Medulla oblongata (tissue), 1 donor: ENCODE measurements at regions not wholly inside any gene's neighbourhood (a gene's known extent, or its start where the extent isn't known, plus 50 kb on each side); places are given as distances from the start of the nearest gene placed in this dataset.
A peak's percentile ranks its signal among the peaks of the same experiment; 100 is the strongest.

ENCODE experiments used
- DNase-seq: peaks from one replicate; pipeline ENCODE4 v3.0.0-alpha.2; 2015; ENCODE audit errors: extremely low spot score

DNA sequence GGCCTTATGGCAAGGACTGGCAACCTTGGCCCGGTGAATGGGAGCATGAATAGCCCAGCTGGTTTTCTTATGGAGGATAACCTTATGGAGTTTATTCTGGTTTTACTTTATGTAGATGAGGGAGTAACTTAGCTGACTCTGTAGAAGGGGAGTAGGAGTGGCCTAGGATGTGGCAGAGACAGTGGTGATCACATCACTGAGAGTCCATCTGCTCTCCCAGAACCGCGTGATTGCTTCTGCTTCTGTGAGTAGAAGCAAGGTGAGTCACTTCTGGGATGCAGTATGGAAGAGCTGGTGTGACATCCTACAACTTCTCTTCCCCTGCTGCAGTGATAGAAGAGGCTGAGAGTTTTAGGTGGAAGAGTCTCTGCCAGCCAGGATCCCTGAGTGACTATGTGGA is 129.2 kb downstream of the RPS24 start:
- no peak for DNase-seq

DNA sequence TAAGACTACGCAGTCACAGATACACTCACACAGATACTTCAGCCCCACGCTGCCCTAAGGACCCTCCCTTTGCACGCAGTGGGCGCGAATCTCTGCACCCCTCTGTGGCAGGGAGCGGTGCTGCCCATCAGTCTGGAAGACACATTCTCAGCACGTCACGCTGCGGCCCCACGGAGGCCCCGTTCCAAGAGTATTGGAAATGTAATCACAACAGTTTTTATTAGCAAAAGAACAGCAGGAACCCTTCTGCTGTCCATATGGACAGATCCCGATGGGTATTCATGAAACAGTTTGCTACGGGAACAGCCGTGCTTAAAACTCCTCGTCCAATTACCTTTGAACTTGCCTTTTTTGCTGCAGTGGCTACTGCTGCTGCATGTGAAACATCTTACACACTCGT is 131.0 kb downstream of the RPS24 start:
- no peak for DNase-seq

DNA sequence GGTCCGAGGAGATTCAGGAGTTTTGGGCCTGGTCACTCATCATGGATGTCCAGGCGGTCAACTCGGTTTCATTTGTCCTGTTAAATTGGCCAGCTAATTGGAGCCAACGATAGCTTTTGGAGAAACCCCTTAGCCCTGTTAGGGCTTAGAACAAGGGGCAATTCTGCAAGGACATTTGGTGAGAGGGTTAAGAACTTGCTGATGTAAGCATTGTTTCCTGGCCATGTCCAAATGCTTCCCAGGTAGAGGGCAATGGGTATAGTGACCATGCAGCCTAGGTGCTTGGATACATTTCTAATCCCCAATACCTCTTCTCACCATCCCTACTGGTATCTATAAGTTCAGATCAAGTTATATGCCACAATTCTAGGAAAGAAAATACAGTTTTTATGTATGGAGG is 131.5 kb downstream of the RPS24 start:
- DNase-seq: no peak

DNA sequence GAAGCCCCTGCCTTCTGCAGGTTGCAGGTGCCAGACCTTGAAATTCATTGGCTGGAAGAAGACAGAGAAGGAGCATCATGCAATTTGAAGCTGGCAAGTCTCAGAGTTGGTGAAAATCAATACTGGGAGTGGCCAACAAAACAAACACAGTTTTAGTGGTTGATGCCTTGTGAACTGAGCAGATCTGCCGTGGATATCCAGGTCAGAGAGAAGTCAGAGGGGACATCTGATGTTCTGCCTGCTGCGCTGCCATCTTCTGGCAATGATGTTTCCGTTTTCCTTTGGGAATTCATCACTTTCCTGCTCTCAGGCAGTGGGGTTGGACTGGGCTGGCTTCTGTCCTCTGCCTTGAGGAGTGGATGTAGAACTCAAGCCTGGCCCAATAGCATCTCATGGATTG is 132.0 kb downstream of the RPS24 start:
- no peak for DNase-seq

DNA sequence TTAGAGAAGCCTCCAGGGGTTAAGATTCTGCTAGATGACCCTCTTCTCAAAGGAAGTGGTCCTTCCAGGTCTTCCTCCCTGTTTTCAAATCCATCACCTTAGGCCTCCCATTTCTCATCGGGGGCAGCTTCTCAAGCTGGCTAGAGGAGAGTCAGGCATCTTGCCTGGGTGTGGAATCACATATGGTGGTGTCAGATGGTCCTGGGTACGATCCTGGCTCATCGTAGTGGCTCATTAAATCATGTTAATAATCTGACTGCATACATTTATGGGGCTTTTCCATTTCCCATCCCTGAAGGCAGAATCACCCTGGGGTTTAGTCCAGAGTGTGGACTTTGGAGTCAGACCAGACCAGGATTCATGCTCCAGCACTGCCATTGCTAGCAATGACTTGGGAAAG is 132.6 kb downstream of the RPS24 start:
- no peak for DNase-seq

DNA sequence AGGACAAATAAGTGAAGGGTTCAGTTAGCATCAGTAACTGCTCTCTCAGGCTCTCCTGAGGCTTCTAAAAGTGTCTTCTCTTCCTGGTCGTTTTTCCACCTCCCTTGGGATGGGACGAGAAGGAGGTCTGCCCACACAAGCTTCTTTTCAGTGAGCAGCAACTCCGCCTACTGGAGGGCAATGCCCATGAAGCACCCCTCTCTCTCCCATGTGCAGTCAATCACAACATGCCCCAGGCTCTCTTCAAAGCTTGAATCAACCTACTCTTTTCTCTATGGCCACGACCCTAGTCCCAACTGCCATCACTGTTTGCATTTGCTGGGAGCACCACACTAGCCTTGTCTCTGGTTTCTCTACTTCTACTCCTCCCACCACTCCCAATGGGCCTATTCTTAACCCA is 135.6 kb downstream of the RPS24 start:
- no peak for DNase-seq

DNA sequence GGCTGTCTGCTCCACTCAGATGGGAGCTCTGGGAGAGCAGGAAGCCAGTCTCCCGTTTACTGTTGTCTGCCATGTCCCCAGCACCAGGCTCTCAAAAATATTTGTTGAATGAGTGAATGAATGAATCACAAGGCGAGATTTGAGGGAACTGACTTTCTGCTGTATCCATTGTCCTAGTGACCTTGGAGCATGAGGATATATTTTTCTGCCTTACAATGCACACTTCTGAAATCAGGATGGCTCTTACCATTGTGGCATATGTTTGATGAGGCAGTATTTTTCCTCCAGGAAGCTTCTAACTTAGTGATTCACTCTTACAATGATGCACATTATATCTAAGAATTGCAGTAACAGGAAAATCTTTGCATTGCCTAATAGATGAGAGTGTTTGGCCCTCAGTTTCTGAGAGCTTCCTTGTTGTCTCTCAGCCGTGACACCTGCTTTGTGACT is 136.4 kb downstream of the RPS24 start:
- no peak for DNase-seq

DNA sequence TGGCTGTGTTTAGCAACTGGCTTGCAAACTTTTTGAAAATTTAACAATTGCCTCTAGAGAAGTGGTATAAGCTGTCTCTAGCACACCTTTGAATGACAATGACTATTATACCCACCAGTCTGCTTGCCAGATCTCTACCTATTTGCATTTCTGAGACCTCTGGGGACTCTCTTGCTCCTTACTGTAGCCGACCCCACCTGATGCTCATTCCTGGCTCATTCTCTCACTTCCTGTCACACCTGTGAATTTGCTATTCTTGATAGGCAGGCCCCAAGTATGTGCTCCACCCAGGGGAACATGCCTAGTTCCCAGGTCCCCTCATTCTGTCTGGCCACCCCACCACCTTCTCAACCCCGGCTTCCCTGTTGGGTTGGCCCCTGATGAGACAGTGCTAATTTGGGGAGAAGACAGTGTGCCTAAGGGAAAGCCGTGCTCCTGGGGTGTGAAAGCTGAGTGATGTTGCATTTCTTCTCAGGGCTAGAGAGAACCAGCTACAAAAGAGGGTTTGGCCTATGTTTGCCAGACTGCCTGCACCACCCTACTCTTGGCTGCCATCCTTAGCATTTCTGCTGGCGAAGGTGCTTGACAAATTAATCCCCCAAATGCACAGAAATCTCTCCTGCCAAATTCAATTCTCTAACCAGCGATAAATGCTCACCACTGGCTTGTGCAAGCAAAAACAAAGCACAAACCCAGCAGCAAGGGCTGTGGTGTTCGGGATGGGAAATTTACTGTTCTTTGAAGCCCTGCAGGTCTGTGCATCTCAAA is 138.2 kb downstream of the RPS24 start:
- no peak for DNase-seq

DNA sequence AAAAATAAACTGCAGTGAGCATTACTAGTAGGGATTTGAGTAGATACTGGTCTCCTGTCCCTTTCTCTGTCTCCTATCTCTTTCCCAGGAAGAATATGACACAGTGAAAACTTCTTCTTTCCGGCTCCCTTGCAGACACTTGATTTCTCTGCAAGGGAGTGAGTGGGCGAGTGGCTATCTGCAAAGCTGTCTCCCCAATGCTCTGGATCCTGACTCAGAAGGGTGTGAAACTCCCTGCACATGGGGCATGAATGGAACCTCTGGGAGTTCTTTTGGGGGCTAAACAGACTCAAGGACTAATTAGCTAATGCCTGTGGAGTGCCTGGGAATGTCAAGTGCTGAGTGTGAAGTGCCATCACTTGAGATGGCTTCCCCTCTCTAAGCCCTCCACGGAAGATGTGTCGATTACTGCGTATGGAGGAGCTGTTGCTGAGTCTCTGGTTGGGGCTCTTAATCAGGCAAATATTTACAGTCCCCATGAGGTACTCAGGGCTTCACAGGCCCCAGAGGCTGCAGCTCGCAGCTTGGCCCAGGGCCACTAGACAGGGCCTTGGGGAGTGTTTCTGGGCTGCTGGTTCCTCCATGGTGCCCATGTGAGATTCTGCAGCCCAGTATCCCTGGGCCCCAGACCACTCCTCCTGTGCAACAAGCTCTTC is 139.8 kb downstream of the RPS24 start:
- no peak for DNase-seq

DNA sequence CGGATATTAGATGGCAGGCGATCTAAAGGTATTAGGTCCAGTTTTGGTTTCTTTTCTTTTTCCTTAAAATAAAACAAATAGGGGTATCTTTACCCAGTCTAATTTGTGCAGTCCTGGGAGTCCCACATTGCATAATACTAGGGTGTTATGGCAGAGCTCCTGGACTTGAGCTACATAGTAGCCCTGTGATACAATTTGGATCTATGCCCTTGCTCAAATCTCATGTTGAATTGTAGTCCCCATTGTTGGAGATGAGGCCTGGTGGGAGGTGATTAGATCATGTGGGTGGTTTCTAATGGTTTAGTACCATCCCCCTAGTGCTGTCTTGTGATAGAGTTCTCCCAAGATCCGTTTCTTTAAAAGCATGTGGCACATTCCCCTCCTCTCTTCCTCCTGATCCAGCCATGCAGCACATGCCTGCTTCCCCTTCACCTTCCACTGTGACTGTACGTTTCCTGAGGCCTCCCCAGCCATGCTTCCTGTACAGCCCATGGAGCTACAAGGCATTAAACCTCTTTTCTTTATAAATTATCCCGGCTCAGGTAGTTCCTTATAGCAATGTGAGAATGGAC is 141.9 kb downstream of the RPS24 start:
- DNase-seq: peak; percentile 57

DNA sequence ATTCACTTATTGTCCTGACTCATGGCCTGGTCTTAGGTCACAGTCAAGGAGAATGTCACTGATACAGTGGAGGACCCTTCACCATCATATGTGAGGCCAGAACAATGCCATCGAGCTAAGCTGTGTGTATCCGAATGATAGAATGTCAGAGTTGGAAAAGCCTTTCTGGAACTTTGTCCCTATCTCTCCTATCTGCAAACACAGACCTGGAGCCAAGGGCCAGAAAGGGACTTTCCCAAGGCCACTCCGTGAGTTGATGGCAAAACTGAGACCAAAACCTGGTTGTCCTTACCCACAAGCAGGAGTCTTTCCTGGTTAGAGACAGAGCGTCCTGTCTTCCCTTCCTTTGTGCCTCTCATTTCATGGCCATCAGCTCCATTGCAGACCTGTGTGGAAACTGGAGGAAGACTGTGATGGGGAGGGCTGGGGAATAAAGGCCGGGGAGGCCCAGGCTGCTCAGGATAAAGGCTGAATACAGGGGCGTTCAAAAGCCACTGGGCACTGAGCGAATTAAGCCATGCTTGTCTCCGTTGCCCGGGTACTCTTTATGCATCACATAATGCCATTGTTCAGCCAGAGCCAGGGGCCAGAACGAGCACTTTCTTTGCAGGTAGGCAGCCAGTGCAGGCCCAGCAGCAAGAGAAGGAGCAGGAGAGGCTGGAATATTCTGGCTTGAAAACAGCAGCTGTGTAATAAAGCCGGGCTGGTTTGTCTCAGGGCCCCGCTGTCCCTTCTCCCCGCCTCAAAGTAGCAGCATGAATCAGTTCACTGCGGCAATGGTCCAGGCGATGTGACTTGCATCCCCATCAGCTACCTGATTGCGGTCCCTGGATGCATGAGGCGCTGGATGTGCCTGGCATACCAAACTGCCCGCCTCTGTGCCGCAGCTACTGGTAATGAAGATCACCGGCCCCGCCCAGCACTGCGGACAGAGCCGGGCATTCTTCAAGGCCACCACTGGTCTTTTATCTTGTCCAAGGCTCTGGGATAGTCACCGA is 143.0 kb downstream of the RPS24 start:
- peak; percentile 93 for DNase-seq

DNA sequence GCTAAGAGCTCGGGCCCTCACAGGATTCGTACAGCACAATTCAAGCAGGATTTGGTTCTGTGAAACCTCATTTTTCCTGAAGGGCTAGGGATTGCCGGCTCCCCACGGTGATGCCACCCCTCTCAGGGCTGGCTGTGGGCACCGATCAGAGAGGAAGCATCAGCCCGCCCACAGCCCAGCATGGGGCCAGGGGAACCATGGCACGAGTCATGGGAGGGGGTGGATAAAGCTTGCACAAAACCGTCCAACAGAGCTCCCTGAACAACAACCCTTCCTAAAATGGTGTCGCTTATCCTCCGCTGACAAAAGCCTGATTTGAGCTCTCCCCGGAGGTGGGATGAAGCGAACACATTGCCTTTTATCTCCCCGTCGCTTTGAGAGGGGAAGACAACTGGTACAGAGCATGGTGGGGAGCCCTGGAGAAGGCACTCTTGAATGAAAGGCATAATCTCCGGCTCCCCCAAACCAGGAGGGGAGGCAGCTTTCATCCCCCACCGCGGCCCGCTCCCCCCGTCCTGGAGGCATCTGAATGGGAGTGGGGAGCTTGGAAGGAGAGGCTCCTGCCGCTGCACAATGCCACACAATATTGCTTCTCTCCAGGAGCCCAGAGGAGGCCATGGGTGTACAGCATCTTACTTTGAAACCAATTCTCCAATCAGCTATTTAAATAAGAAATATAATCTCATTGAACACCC is 144.0 kb downstream of the RPS24 start:
- no peak for DNase-seq

DNA sequence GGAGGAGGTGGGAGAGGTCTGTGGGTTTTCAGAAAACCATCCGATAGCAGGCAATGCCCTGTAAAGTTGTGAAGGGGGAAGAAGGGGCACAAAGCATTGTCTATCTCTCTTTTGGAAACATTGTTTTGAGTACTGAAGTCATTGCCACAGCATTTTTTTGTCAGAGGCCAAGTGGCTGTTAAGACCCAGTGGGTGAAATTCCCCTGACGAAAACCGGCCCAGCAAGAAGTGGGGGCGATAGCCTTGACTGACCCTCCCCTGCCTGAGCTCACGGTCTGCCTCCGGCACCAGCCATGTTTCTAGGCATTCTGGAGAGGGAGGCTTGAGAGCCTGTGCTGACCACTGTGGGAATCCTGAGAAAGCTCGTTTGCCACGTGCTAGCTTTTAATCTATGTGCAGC is 144.7 kb downstream of the RPS24 start:
- no peak for DNase-seq

DNA sequence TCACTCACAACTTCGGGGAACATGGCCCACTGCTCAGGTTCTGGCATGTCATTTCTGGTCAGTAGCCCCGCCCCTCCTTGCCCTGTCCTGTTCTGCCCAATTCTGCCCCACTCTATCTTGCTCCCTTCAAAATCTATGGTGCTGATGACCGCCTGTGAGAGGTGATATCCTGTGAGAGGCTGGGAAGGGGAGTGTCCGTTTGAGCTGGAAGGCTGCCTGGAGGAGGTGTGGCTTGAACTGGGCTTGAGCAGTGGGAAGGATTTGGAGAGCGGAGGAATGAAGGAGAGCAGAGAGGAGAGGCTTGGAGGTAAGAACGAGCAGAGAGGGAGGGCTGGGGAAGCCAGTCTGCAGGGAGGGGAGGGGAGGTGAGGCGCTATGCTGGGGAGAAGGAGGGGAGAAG is 145.3 kb downstream of the RPS24 start:
- DNase-seq: peak; percentile 62

DNA sequence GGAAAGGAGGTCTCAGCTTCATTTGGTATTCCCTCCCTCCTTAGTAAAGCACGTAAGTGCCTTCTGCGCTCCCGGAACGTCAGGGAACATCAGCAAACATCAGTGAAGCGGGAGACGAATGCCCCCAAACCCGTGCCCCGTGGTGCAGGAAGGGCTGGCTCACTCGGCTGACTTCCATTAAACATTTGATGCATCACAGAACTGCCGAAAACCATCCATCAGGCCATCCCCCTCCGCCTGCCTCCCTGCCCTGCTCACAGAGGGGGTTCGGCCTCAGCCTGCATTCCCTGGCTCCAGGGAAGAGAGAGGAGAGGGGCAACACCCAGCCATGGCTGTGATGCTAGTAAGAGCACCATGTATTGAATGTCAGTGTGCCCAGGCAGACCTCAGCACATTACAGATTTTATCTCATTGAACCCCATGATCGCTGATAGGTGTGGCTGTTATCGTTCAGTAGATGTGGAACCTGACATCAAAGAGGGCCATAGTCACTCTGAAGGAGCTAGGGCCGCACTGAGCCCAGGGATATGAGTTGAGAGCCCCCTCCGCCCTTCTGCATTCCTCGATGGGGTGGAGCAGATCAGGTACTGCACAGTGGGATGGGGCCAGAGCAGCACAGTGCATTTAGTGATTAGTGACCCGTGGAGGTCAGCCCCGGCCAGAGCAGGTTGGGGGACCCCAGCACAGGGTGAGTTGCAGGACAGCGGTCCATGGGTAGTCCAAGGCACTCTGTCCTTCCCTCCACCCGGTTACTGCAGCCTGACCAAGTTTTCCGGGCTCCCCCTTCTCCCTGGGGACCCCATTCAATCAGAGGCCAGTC is 146.4 kb downstream of the RPS24 start:
- DNase-seq: no peak

DNA sequence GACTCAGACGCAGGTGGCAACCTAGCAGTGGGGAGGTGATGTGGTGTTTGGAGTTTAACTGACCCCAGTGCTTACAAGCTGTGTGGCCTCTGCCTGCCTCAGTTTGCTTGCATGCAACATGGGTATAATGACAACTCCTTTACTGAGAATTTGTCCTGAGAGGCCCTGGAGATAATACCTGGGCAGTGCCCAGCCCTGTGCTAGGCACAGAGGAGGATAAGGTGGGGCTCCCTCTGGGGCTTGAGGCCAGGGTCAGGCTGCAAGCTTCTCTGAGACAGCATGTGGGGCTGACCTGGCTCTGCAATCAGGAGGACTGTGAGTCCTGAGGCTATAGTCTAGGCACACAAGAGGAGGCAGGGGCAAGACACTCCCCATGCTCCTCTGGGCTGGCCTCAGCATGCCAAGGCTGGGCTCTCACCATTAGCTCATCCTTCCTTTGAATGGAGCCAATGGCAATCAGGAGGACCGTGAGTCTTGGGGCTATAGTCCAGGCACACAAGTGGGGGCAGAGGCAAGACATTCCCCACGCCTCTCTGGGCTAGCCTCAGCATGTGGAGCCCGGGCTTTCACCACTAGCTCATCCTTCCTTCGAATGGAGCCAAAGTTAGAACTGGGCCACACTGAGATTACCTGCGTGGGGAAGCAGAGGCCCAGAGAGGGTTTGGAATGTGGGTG is 147.9 kb downstream of the RPS24 start:
- DNase-seq: no peak

DNA sequence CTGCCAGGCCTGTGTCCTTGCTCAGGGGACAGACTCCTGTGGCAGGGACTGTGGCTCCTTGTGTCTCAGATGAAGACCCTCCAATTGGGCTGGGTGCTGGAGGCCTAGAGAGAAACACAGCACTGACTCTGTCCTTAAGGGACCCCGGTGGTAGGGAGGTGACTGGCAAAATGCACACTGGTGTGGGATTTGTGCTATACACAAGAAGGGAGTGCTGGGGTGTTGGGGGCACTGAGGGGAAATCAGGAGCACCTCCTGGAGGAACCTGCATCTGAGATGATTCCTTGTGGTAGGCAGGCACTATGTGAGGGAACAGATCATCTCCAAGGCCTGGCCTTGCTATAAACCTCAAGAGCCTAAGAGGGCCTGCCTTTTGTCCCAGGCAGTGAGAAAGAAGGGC is 149.2 kb downstream of the RPS24 start:
- no peak for DNase-seq

DNA sequence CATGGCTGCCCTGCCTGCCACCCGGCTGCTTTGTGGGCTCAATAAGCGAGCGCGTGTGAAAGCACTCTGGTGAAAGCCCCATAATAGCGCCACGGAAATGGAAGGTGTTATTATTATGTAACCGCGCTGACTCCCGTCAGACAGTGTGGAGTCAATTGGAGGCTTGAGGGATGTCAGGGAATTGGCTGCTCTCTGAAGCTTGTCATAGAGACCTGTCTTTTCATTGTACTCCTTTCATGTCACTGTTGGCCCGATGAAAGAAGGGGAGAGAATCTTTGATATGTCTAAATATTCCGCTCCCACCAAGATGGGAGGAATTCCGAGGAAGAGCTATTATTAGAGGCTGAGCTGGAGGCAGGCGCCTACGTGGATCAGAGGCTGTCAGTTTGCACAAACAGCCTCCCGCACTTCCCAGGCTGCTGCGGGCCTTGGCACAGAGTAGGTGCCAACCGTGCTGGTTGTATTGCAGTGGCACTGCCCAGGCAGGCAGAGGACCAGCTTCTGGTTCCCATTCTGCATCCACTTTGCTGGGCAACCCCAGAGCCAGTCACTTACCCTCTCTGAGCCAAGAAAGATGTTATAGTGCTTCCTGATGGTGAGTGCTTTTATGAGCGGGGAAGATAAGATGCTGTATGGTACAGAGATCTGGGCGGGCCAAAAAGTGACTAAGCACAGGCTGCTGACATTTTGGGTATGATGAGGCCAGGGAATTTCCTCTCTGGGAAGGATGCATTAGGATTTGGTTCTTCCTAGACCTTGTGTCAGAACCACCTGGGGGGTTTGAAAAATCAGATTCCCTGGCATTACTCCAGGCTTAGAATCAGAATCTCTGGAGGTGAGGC is 151.4 kb downstream of the RPS24 start:
- no peak for DNase-seq

DNA sequence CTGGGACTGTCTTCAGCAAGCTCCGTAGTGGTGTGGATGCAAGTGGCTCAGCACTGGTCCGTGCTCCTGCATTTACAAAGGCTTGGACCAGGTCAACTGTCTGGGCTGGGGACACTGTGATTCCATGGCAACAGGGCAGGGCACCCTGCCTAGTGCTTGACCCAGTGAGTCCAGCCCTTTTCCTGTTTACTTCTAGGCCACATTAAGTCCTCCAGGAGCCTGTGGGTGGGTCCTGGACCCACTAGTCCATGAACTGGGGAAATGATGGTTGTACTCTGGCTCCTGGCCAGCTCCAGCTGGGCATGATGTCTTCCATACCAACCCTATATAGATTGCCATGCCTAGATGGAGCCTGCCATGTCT is 152.0 kb downstream of the RPS24 start:
- DNase-seq: peak; percentile 64
